ENCODE measurements at regions not wholly inside any gene's neighbourhood (a gene's known extent, or its start where the extent isn't known, plus 50 kb on each side); places are given as distances from the start of the nearest gene placed in this dataset.

GRCh38 chr5:98095072-98095471 lies 678.4 kb upstream of the RGMB start:
- Histone ChIP-seq H3K27ac (no peak overlapping the region), H3K36me3 (no peaks in the 10 kb centered on the region), H3K27me3 (no peaks in the 10 kb centered on the region), H3K4me1 (no peaks in the 10 kb centered on the region), H3K9me3 (no peaks in the 10 kb centered on the region), H3K4me3 (no peak overlapping the region)
- TF ChIP-seq POLR2AphosphoS5 (IDR thresholded peaks at IDR 0.05; ENCODE audit: insufficient read depth in 1 of 2, low read depth in 1 of 2) (no peak), CTCF (IDR thresholded peaks at IDR 0.05) (no peak), POLR2A (IDR thresholded peaks at IDR 0.05) (no peak)
- DNase-seq (ENCODE audit: extremely low spot score in 2 of 2) = no peak
- intact Hi-C loops (cut with DNase I) = no loop called here

- H3K4me1 ChIP-seq = no peaks in the 10 kb centered on the region
- H3K4me3 ChIP-seq = no peak overlapping the region
- H3K27me3 ChIP-seq = no peaks in the 10 kb centered on the region
- DNase-seq (ENCODE audit: extremely low spot score in 2 of 2) = no peak
- intact Hi-C loops (cut with DNase I) = no loop called here
- no peaks in the 10 kb centered on the region for H3K36me3 ChIP-seq
- TF ChIP-seq CTCF (IDR thresholded peaks at IDR 0.05) (no peak), POLR2A (IDR thresholded peaks at IDR 0.05) (no peak), POLR2AphosphoS5 (IDR thresholded peaks at IDR 0.05; ENCODE audit: insufficient read depth in 1 of 2, low read depth in 1 of 2) (no peak)
- H3K27ac ChIP-seq = no peak overlapping the region
- H3K9me3 ChIP-seq = no peaks in the 10 kb centered on the region
Observed at GRCh38 chr5:98096155-98096554, 677.3 kb upstream of the RGMB start.

- TF ChIP-seq CTCF (IDR thresholded peaks at IDR 0.05) (no peak), POLR2A (IDR thresholded peaks at IDR 0.05) (no peak), POLR2AphosphoS5 (IDR thresholded peaks at IDR 0.05; ENCODE audit: insufficient read depth in 1 of 2, low read depth in 1 of 2) (no peak)
- DNase-seq (ENCODE audit: extremely low spot score in 2 of 2) = no peak
Observed at GRCh38 chr5:98099448-98100105, 673.9 kb upstream of the RGMB start.

GRCh38 chr5:98101131-98101530 lies 672.3 kb upstream of the RGMB start:
- no peak overlapping the region for H3K27ac ChIP-seq
- no peak for DNase-seq (ENCODE audit: extremely low spot score in 2 of 2)
- H3K27me3 ChIP-seq = no peaks in the 10 kb centered on the region
- no peak overlapping the region for H3K4me3 ChIP-seq
- no peak for TF ChIP-seq CTCF (IDR thresholded peaks at IDR 0.05)
- TF ChIP-seq POLR2A (IDR thresholded peaks at IDR 0.05) = no peak
- no peak for TF ChIP-seq POLR2AphosphoS5 (IDR thresholded peaks at IDR 0.05; ENCODE audit: insufficient read depth in 1 of 2, low read depth in 1 of 2)
- no peaks in the 10 kb centered on the region for H3K36me3 ChIP-seq
- H3K9me3 ChIP-seq = no peaks in the 10 kb centered on the region
- H3K4me1 ChIP-seq = no peaks in the 10 kb centered on the region
- intact Hi-C loops (cut with DNase I) = no loop called here

More at GRCh38 chr5:98099448-98100105, 673.9 kb upstream of the RGMB start:
- Histone ChIP-seq H3K27ac (no peak overlapping the region), H3K27me3 (no peaks in the 10 kb centered on the region), H3K4me1 (no peaks in the 10 kb centered on the region), H3K4me3 (no peak overlapping the region), H3K36me3 (no peaks in the 10 kb centered on the region), H3K9me3 (no peaks in the 10 kb centered on the region)
- intact Hi-C loops (cut with DNase I) = no loop called here

- intact Hi-C loops (cut with DNase I) = no loop called here
- TF ChIP-seq POLR2AphosphoS5 (IDR thresholded peaks at IDR 0.05; ENCODE audit: insufficient read depth in 1 of 2, low read depth in 1 of 2) (no peak), CTCF (IDR thresholded peaks at IDR 0.05) (no peak), POLR2A (IDR thresholded peaks at IDR 0.05) (no peak)
- no peak for DNase-seq (ENCODE audit: extremely low spot score in 2 of 2)
Observed at GRCh38 chr5:98102936-98103335, 670.5 kb upstream of the RGMB start.

More at GRCh38 chr5:98102936-98103335, 670.5 kb upstream of the RGMB start:
- Histone ChIP-seq H3K27me3 (no peaks in the 10 kb centered on the region), H3K9me3 (no peaks in the 10 kb centered on the region), H3K27ac (no peak overlapping the region), H3K4me1 (no peaks in the 10 kb centered on the region), H3K4me3 (no peak overlapping the region), H3K36me3 (no peaks in the 10 kb centered on the region)
